ENCODE measurements at regions not wholly inside any gene's neighbourhood (a gene's known extent, or its start where the extent isn't known, plus 50 kb on each side); places are given as distances from the start of the nearest gene placed in this dataset.

DNA sequence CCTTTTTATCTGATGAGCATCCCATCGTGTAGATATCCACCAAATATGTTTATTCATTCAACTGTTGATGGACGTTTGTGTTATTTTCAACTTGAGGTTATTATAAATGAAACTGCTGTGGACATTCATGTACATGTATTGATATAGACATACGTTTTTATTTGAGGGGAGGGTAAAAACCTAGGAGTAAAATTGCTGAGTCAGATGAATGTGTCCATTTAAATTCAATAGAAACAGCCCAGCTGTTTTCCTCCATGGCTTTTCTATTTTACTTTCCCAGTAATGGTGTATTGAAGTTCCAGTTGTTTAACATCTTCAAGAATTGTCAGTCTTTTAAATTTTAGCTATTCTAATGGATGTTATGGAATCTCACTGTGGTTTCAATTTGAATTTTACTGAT is 348.7 kb upstream of the GALNTL6 start:
- no peak for DNase-seq
- no peaks in the 10 kb centered on the region for H3K9me2 ChIP-seq (ENCODE audit: insufficient read depth)
- no peaks in the 10 kb centered on the region for H4K20me1 ChIP-seq (ENCODE audit: insufficient read depth)
- no peaks in the 10 kb centered on the region for H3K9me3 ChIP-seq (ENCODE audit: low read depth)
- H3K4me2 ChIP-seq (ENCODE audit: unreplicated experiment) = no peak overlapping the region
- H3K36me3 ChIP-seq (ENCODE audit: low read depth) = no peaks in the 10 kb centered on the region
- H3K27me3 ChIP-seq (replicated peaks; ENCODE audit: insufficient read depth) = no peaks in the 10 kb centered on the region
- no peaks in the 10 kb centered on the region for H3K4me1 ChIP-seq (ENCODE audit: insufficient read depth)
- 10% methylated on average over 3 of the region's 3 CpGs for WGBS, 2 experiments (ENCODE audit: low coverage in 1 of 2, low lambda C conversion rate in 2 of 2, missing lambda C conversion rate in 2 of 2)
- no peak overlapping the region for H3K4me3 ChIP-seq
- no peaks in the 10 kb centered on the region for H3K79me2 ChIP-seq (ENCODE audit: insufficient read depth)
- no peak overlapping the region for H2AFZ ChIP-seq
- TF ChIP-seq EZH2 (IDR thresholded peaks at IDR 0.05; ENCODE audit: insufficient read depth, poor library complexity, severe bottlenecking) (no peak), EZH2phosphoT487 (IDR thresholded peaks at IDR 0.05; ENCODE audit: insufficient read depth, low read depth) (no peak)
- H3F3A ChIP-seq (ENCODE audit: insufficient read depth) = no peaks in the 10 kb centered on the region
- no peak overlapping the region for H3K9ac ChIP-seq
- in situ Hi-C loops (cut with MboI) = no loop called here
- H3K27ac ChIP-seq = no peak overlapping the region

DNA sequence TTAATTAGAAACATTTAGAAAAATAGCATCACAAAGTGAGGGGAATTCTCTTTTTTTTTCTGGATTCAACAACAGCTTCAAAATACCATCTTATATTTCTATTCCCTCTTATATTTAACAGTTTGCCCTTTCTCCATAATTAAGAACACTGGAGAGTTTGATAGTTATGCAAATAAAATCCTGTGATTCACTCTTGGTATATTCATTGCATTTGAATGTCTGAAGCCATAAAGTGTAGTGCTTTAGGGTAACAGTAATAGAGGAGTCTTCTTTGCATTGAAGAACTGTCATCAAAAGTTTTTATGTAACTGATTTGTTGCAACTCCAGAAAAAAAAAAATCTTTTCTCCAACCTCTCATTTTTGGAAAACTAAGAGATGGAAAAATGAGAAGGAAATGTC is 352.0 kb upstream of the GALNTL6 start:
- in situ Hi-C loops (cut with MboI) = no loop called here
- Histone ChIP-seq H3K4me1 (ENCODE audit: insufficient read depth) (no peaks in the 10 kb centered on the region), H3K36me3 (ENCODE audit: low read depth) (no peaks in the 10 kb centered on the region), H3K27ac (no peak overlapping the region), H3K27me3 (replicated peaks; ENCODE audit: insufficient read depth) (no peaks in the 10 kb centered on the region), H3K79me2 (ENCODE audit: insufficient read depth) (no peaks in the 10 kb centered on the region), H3F3A (ENCODE audit: insufficient read depth) (no peaks in the 10 kb centered on the region), H3K9me2 (ENCODE audit: insufficient read depth) (no peaks in the 10 kb centered on the region), H3K4me3 (no peak overlapping the region), H3K9me3 (ENCODE audit: low read depth) (no peaks in the 10 kb centered on the region), H2AFZ (no peak overlapping the region), H4K20me1 (ENCODE audit: insufficient read depth) (no peaks in the 10 kb centered on the region), H3K9ac (no peak overlapping the region), H3K4me2 (ENCODE audit: unreplicated experiment) (no peak overlapping the region)
- no peak for DNase-seq
- no peak for TF ChIP-seq EZH2phosphoT487 (IDR thresholded peaks at IDR 0.05; ENCODE audit: insufficient read depth, low read depth)

DNA sequence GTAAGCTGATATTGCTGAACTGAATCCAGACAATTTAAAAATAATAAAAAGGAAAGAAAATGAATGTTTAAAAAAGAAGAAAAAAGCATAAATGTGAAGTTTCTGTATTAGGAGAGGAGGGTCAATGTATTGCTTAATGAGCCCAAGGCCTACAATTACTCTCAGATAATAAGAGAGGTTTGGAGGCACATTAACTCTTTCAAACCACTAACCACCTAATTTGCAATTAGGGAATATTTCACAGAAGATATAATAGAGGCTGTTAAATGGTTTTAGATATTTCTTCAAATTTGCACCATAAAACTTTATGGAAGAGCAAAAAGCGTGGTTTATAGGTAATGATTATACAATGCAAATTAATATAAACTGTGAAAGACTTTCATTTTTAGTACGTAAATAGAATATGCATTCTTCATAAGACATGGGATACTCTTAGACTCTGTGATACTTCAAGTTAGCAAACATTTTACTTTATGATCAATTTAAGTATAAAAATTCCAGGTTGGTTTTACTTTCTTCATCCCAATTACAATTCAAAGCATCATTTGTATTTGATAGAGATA is 364.2 kb upstream of the GALNTL6 start:
- Histone ChIP-seq H2AFZ (no peak overlapping the region), H3K27ac (no peak overlapping the region), H3K4me3 (no peak overlapping the region), H4K20me1 (ENCODE audit: insufficient read depth) (no peaks in the 10 kb centered on the region), H3K9ac (no peak overlapping the region), H3K79me2 (ENCODE audit: insufficient read depth) (no peaks in the 10 kb centered on the region), H3K4me1 (ENCODE audit: insufficient read depth) (no peaks in the 10 kb centered on the region), H3K4me2 (ENCODE audit: unreplicated experiment) (no peak overlapping the region), H3K9me2 (ENCODE audit: insufficient read depth) (no peaks in the 10 kb centered on the region), H3K27me3 (replicated peaks; ENCODE audit: insufficient read depth) (no peaks in the 10 kb centered on the region), H3F3A (ENCODE audit: insufficient read depth) (no peaks in the 10 kb centered on the region), H3K36me3 (ENCODE audit: low read depth) (no peaks in the 10 kb centered on the region), H3K9me3 (ENCODE audit: low read depth) (peaks cover 5% of the 10 kb centered on the region)
- in situ Hi-C loops (cut with MboI) = no loop called here
- WGBS, 2 experiments (ENCODE audit: low coverage in 1 of 2, low lambda C conversion rate in 2 of 2, missing lambda C conversion rate in 2 of 2) = 13 to 20% methylated on average over 2 of the region's 2 CpGs
- TF ChIP-seq EZH2phosphoT487 (IDR thresholded peaks at IDR 0.05; ENCODE audit: insufficient read depth, low read depth) = no peak
- no peak for DNase-seq

DNA sequence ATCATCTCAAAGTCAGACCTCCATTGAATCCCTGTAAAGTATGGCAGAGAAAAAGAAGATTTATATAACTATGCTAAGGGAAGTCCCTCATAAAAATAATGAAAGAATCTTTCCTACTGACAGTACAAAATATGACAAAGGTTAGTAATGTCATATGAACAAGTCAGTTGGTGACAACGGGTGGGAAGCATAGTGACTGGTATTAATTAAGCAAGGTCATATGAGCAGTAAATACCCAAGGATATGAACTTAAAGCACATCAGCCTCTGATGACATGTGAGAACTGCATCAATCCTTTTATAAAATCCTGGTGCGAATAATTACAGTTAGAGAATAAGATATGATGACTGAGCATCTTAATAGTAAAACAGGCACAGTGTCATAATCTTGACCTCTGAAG is 364.8 kb upstream of the GALNTL6 start:
- Histone ChIP-seq H3K9me2 (ENCODE audit: insufficient read depth) (no peaks in the 10 kb centered on the region), H3K79me2 (ENCODE audit: insufficient read depth) (no peaks in the 10 kb centered on the region), H3K9ac (no peak overlapping the region), H3K4me3 (no peak overlapping the region), H2AFZ (no peak overlapping the region), H3K27me3 (replicated peaks; ENCODE audit: insufficient read depth) (no peaks in the 10 kb centered on the region), H3K4me2 (ENCODE audit: unreplicated experiment) (no peak overlapping the region), H3K36me3 (ENCODE audit: low read depth) (no peaks in the 10 kb centered on the region), H3K9me3 (ENCODE audit: low read depth) (peaks cover 5% of the 10 kb centered on the region), H3F3A (ENCODE audit: insufficient read depth) (no peaks in the 10 kb centered on the region), H3K27ac (no peak overlapping the region), H3K4me1 (ENCODE audit: insufficient read depth) (no peaks in the 10 kb centered on the region), H4K20me1 (ENCODE audit: insufficient read depth) (no peaks in the 10 kb centered on the region)
- DNase-seq = no peak
- WGBS, 2 experiments (ENCODE audit: low coverage in 1 of 2, low lambda C conversion rate in 2 of 2, missing lambda C conversion rate in 2 of 2) = 19 to 27% methylated on average over 2 of the region's 2 CpGs
- TF ChIP-seq EZH2 (IDR thresholded peaks at IDR 0.05; ENCODE audit: insufficient read depth, poor library complexity, severe bottlenecking) = no peak
- TF ChIP-seq EZH2phosphoT487 (IDR thresholded peaks at IDR 0.05; ENCODE audit: insufficient read depth, low read depth) = no peak
- in situ Hi-C loops (cut with MboI) = no loop called here

DNA sequence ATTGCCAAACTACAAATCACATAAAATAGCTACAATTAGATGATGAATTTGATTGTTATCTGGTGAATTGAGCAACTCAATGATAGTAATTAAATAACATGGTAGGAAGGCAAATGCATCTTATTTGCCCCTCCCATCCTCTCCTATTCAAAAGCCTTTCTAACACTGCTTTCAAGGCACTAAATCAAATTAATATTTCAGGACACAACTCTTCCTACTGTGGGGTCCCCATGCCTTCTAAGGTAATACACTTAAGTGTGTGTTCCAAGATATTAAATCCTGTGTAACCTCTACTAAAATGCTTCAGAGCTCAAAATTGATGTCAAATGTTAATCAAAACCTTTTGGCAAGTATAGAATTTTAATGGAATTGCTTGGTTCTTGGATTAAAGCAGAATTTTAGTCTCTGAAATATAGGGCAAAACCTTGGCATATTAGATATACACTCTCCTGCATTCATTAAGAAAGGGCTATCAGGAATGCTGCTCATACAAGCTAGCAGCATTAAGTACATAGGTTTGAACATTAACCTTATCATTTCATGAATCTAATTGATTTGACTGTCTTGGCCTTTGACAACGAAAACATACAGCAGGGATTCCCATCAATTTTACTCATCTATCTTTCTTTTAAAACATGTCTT is 371.8 kb upstream of the GALNTL6 start:
- TF ChIP-seq EZH2 (IDR thresholded peaks at IDR 0.05; ENCODE audit: insufficient read depth, poor library complexity, severe bottlenecking) (no peak), EZH2phosphoT487 (IDR thresholded peaks at IDR 0.05; ENCODE audit: insufficient read depth, low read depth) (no peak)
- no peak for DNase-seq
- Histone ChIP-seq H3K79me2 (ENCODE audit: insufficient read depth) (no peaks in the 10 kb centered on the region), H3K9ac (no peak overlapping the region), H3K27me3 (replicated peaks; ENCODE audit: insufficient read depth) (no peaks in the 10 kb centered on the region), H3K9me2 (ENCODE audit: insufficient read depth) (no peaks in the 10 kb centered on the region), H4K20me1 (ENCODE audit: insufficient read depth) (no peaks in the 10 kb centered on the region), H3K4me3 (no peak overlapping the region), H3K4me1 (ENCODE audit: insufficient read depth) (no peaks in the 10 kb centered on the region), H3F3A (ENCODE audit: insufficient read depth) (no peaks in the 10 kb centered on the region), H3K4me2 (ENCODE audit: unreplicated experiment) (no peak overlapping the region), H3K27ac (no peak overlapping the region), H3K36me3 (ENCODE audit: low read depth) (no peaks in the 10 kb centered on the region), H2AFZ (no peak overlapping the region), H3K9me3 (ENCODE audit: low read depth) (peaks cover 3% of the 10 kb centered on the region)
- WGBS, 2 experiments (ENCODE audit: low coverage in 1 of 2, low lambda C conversion rate in 2 of 2, missing lambda C conversion rate in 2 of 2) = 0 to 4% methylated on average over 1 of the region's 1 CpG
- in situ Hi-C loops (cut with MboI) = no loop called here

Data from GM23248 (cell line).